PC-9 (cell line): ENCODE measurements at regions not wholly inside any gene's neighbourhood (a gene's known extent, or its start where the extent isn't known, plus 50 kb on each side); places are given as distances from the start of the nearest gene placed in this dataset.

Experiments
- BruUV-seq: library from RNA; stranded (reverse); fragments of 400-500 nt; replicated peaks from 2 replicates; lab custom pipeline; 2021; lab: Mats Ljungman, UMichigan
- CTCF ChIA-PET: fragments of 300-600 bp; sonication (Branson Sonifier 250); formaldehyde crosslinking; loops from one replicate; lab custom pipeline; 2022; ENCODE audit warnings: antibody characterized with exemption; lab: Charles Lee
- POLR2A ChIA-PET: fragments of 300-600 bp; sonication (Branson Sonifier 250); formaldehyde crosslinking; loops from one replicate; lab custom pipeline; 2022; ENCODE audit warnings: antibody characterized with exemption; ENCODE audit not compliant: unreplicated experiment; lab: Charles Lee
- DNase-seq, 2 experiments: peaks; one replicate each; pipeline versions ENCODE4 v3.0.0 to v3.0.0-alpha.2; 2015 to 2022; ENCODE audit warnings: mixed read lengths in 1 of 2
- H2AFZ ChIP-seq: fragments of 200-600 bp; sonication (generic); 2 replicates; pipeline ENCODE4 v1.8.1; 2017; ENCODE audit warnings: antibody characterized with exemption
- H3F3A ChIP-seq: fragments of 200-600 bp; sonication (generic); 2 replicates; pipeline ENCODE4 v1.8.1; 2017; ENCODE audit warnings: antibody characterized with exemption, mild to moderate bottlenecking, low read depth; ENCODE audit not compliant: insufficient read depth
- H3K27ac ChIP-seq: fragments of 200-600 bp; sonication (generic); 2 replicates; pipeline ENCODE4 v1.6.1; 2016; ENCODE audit warnings: mixed run types
- H3K27me3 ChIP-seq: fragments of 200-600 bp; sonication (generic); 2 replicates; pipeline ENCODE4 v1.6.1; 2016; ENCODE audit warnings: low read depth, mixed run types; ENCODE audit not compliant: insufficient read depth
- H3K36me3 ChIP-seq: fragments of 200-600 bp; sonication (generic); 2 replicates; pipeline ENCODE4 v1.6.1; 2016; ENCODE audit warnings: low read depth, mixed run types
- H3K4me1 ChIP-seq: fragments of 200-600 bp; sonication (generic); replicated peaks from 2 replicates; pipeline ENCODE4 v1.6.1; 2016; ENCODE audit warnings: mixed run types; ENCODE audit not compliant: insufficient read depth
- H3K4me2 ChIP-seq: fragments of 200-600 bp; sonication (generic); 2 replicates; pipeline ENCODE4 v1.6.1; 2017; ENCODE audit warnings: mixed run types
- H3K4me3 ChIP-seq: fragments of 200-600 bp; sonication (generic); 2 replicates; pipeline ENCODE4 v1.6.1; 2016; ENCODE audit warnings: mixed run types
- H3K79me2 ChIP-seq: fragments of 200-600 bp; sonication (generic); 2 replicates; pipeline ENCODE4 v1.6.1; 2017; ENCODE audit warnings: low read depth, mixed run types
- H3K9me2 ChIP-seq: fragments of 200-600 bp; sonication (generic); 2 replicates; pipeline ENCODE4 v1.8.1; 2017; ENCODE audit warnings: mild to moderate bottlenecking; ENCODE audit not compliant: insufficient read depth
- H3K9me3 ChIP-seq: fragments of 200-600 bp; sonication (generic); 2 replicates; pipeline ENCODE4 v1.8.1; 2016; ENCODE audit warnings: low read depth; ENCODE audit not compliant: insufficient read depth
- H4K20me1 ChIP-seq: fragments of 200-600 bp; sonication (generic); 2 replicates; pipeline ENCODE4 v1.8.1; 2017; ENCODE audit not compliant: insufficient read depth
- EZH2 ChIP-seq: fragments of 200-600 bp; sonication (generic); IDR thresholded peaks from 2 replicates; pipeline ENCODE4 v1.8.0; 2017; ENCODE audit warnings: antibody characterized with exemption, low read depth
- intact Hi-C: fragments of 100-400 bp; cut with micrococcal nuclease; formaldehyde crosslinking; loops from one replicate; pipeline ENCODE4 v1.10.0; 2022; ENCODE audit not compliant: unreplicated experiment
- TF ChIP-seq, protein P1 (sequence below): fragments of 200-600 bp; sonication (generic); conservative IDR thresholded peaks from 2 replicates; pipeline ENCODE4 v1.6.1; 2017; ENCODE audit warnings: mixed run types, antibody characterized with exemption, mild to moderate bottlenecking, moderate library complexity

- Histone ChIP-seq H3K9me3 (no peaks in the 10 kb centered on the region), H3K9me2 (0 out of 2 replicates have a peak, but pooled peaks cover 5% of the 10 kb centered on the region), H3K4me1 (no peaks in the 10 kb centered on the region), H3K27me3 (no peaks in the 10 kb centered on the region), H3K4me2 (no peak overlapping the region), H4K20me1 (no peaks in the 10 kb centered on the region), H3K79me2 (no peaks in the 10 kb centered on the region), H2AFZ (no peak overlapping the region), H3F3A (no peaks in the 10 kb centered on the region), H3K4me3 (no peak overlapping the region), H3K27ac (no peak overlapping the region), H3K36me3 (no peaks in the 10 kb centered on the region)
- no peak for TF ChIP-seq EZH2
- TF ChIP-seq, protein P1, sequence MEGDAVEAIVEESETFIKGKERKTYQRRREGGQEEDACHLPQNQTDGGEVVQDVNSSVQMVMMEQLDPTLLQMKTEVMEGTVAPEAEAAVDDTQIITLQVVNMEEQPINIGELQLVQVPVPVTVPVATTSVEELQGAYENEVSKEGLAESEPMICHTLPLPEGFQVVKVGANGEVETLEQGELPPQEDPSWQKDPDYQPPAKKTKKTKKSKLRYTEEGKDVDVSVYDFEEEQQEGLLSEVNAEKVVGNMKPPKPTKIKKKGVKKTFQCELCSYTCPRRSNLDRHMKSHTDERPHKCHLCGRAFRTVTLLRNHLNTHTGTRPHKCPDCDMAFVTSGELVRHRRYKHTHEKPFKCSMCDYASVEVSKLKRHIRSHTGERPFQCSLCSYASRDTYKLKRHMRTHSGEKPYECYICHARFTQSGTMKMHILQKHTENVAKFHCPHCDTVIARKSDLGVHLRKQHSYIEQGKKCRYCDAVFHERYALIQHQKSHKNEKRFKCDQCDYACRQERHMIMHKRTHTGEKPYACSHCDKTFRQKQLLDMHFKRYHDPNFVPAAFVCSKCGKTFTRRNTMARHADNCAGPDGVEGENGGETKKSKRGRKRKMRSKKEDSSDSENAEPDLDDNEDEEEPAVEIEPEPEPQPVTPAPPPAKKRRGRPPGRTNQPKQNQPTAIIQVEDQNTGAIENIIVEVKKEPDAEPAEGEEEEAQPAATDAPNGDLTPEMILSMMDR, result no peak
- intact Hi-C loops, result loop anchor here (10.0 kb wide), 1 partner anchor 65 kb away; no protein-coding TSS in a partner anchor
- ChIA-PET POLR2A (interaction anchor here (0.5 to 0.6 kb wide), 2 partner anchors 497 to 551 kb away, joined by 3 to 5 read pairs; no protein-coding TSS in a partner anchor), CTCF (no interaction called here)
- BruUV-seq, result no TSS peak
- DNase-seq, result no peak
Measured at GRCh38 chr1:97999320-97999719, 78.5 kb upstream of the DPYD start.

DNA sequence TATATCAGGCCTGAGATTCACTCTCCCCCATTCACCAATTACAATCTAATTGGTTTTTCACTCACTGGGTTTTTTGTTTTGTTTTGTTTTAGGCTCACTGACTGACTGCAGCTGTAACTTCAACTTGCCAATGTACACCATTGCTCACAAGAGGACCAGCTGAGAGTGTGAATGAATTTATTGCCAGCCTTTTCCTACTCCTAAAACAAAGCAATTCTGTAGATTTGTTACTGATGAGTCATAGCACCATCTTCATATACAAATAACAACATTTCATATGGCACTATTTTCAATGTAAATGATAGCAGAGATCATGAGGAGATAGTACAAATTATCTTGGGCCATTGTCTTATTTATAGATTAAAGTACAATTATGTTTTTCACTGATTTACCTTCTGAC lies 76.0 kb upstream of the DPYD start:
- CTCF ChIA-PET, result no interaction called here
- intact Hi-C loops, result loop anchor here (10.0 kb wide), 1 partner anchor 62 kb away; no protein-coding TSS in a partner anchor

DNA sequence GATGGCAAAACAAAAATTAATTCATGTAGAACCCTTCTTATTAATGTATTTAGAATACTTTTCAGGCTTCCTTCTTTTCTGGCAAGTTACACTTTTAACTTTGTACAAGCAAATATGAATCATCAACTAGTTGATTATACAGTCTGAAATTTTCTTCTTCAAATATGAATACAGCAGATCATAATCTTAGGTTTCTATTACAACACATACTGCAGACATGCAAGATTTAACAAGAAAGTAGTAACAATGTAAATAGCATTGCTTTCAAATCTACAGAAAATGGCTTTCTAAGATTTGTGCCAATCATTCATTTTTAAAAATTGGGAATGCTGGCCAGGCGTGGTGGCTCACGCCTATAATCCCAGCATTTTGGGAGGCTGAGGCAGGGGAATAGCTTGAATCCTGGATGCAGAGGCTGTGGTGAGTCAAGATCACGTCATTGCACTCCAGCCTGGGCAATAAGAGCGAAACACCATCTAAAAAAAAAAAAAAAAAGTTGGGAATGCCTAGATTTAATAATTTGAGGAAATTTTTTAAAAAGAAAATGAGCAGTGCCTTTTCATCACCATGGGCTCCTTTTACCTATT lies 68.4 kb upstream of the DPYD start:
- no peaks in the 10 kb centered on the region for H3K36me3 ChIP-seq
- 0 out of 2 replicates have a peak, but pooled peaks cover 4% of the 10 kb centered on the region for H3F3A ChIP-seq
- peaks cover 4% of the 10 kb centered on the region; the same call in 1 of the 2 replicates for H3K9me3 ChIP-seq
- POLR2A ChIA-PET, result no interaction called here
- peaks cover 5% of the 10 kb centered on the region for H3K4me1 ChIP-seq
- H3K4me2 ChIP-seq, result peak overlapping the region; percentile 8; the same call in 1 of the 2 replicates
- no peaks in the 10 kb centered on the region for H4K20me1 ChIP-seq
- no TSS peak for BruUV-seq
- CTCF ChIA-PET, result no interaction called here
- TF ChIP-seq EZH2, result no peak
- TF ChIP-seq, protein P1, result no peak
- no peak overlapping the region for H3K4me3 ChIP-seq
- no peaks in the 10 kb centered on the region for H3K79me2 ChIP-seq
- DNase-seq, result peak; percentile 28 to 60
- no peaks in the 10 kb centered on the region for H3K27me3 ChIP-seq
- H3K9me2 ChIP-seq, result no peaks in the 10 kb centered on the region
- peak overlapping the region; percentile 7; the same call in 1 of the 2 replicates for H3K27ac ChIP-seq
- H2AFZ ChIP-seq, result peak overlapping the region; percentile 21; the same call in 1 of the 2 replicates
- intact Hi-C loops, result no loop called here

More for the DNA sequence above, 76.0 kb upstream of the DPYD start:
- no TSS peak for BruUV-seq
- no peak for DNase-seq
- no peaks in the 10 kb centered on the region for H3K9me2 ChIP-seq
- no peaks in the 10 kb centered on the region for H3F3A ChIP-seq
- H3K4me1 ChIP-seq, result no peaks in the 10 kb centered on the region
- POLR2A ChIA-PET, result no interaction called here
- H3K4me3 ChIP-seq, result no peak overlapping the region
- H4K20me1 ChIP-seq, result no peaks in the 10 kb centered on the region
- no peak for TF ChIP-seq EZH2
- TF ChIP-seq, protein P1, result no peak
- H3K79me2 ChIP-seq, result no peaks in the 10 kb centered on the region
- no peaks in the 10 kb centered on the region for H3K27me3 ChIP-seq
- no peaks in the 10 kb centered on the region for H3K36me3 ChIP-seq
- no peaks in the 10 kb centered on the region for H3K9me3 ChIP-seq
- H2AFZ ChIP-seq, result no peak overlapping the region
- H3K27ac ChIP-seq, result no peak overlapping the region
- H3K4me2 ChIP-seq, result no peak overlapping the region
